GM21723 (cell line): ENCODE measurements at regions not wholly inside any gene's neighbourhood (a gene's known extent, or its start where the extent isn't known, plus 50 kb on each side); places are given as distances from the start of the nearest gene placed in this dataset.

Experiments
- ATAC-seq: cut with Tn5 transposase; IDR thresholded peaks from one replicate; pipeline ENCODE4 v1.9.1; 2021; ENCODE audit warnings: mild to moderate bottlenecking, moderate library complexity; ENCODE audit not compliant: unreplicated experiment

DNA sequence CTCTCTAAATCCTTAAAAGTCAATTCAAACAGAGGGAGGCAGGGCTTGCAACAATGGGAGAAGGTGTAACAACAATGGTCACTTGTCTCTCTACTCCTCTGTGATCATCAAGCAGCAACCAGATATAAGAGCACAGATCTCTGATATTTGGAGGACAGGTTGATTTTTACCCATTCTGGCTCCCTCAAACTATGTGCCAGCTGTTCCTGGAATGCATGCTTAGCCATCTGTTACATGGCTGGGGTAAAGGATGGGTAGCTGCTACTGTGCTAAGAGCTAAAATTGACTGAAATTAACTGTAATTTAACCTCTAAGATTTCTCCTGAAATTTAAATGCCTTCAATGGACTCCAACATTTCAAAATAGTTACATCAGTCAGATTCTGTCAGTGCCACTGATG, 1459.9 kb downstream of the PCDH7 start:
- no peak for ATAC-seq

DNA sequence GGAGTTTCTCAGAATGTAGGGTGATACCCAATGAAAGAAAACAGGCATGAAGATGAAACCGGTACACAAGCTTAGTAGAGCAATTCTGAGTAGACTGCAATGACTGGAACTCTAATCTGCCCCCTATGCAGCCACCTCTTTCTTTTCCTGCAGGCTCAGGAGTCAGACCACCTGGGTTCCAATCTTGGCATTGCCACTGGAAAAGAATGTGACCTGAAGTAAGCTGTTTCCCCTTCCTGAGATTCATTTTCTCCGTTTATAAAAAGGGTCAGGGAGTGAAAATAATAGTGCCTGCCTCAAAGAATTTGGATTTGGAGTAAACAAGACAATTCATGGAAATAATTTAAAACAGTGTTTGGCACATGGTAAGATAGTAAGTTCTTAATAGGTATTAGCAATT, 1464.0 kb downstream of the PCDH7 start:
- ATAC-seq: no peak

DNA sequence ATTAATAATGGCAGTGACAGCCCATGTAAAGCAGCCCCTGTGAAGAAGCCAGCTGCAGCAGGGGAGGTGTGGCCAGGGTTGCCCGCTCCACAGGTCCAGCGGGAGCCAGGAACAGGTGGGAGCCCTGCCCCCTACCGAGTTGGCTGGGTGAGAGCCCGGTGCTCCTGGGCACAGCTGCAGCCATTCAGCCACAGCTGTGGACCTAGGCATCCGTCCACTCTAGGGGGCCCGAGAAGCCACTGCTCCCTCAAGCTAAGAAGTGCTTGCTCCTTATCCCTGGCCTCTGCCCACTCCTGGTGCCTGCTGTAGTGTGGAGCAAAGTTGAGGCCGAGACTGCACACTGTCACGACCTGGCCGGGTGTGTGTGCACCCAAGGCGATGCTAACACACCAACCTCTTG, 1469.0 kb downstream of the PCDH7 start:
- ATAC-seq: no peak

GRCh38 chr4:32189788-32190187, 1469.6 kb downstream of the PCDH7 start:
- no peak for ATAC-seq

GRCh38 chr4:32191961-32192360, 1471.8 kb downstream of the PCDH7 start:
- no peak for ATAC-seq

DNA sequence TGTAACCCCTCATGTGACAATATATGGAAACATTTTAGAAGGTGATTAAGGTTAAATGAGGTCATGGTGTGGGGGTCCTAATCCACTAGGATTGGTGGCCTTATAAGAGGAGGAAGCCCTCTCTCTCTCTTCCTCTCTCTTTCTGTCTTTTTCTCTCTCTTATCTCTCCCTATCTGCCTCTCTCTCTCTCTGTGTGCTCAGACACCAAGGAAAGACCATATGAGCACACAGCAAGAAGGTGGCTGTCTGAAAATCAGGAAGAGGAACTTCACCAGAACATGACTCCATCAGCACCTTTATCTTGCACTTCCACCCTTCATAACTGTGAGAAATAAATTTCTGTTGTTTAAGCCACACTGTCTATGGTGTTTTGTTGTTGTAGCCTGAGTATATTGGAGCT, 1472.2 kb downstream of the PCDH7 start:
- ATAC-seq: no peak

- ATAC-seq: no peak
These were observed 1472.8 kb downstream of the PCDH7 start for GRCh38 chr4:32192991-32193390.

DNA sequence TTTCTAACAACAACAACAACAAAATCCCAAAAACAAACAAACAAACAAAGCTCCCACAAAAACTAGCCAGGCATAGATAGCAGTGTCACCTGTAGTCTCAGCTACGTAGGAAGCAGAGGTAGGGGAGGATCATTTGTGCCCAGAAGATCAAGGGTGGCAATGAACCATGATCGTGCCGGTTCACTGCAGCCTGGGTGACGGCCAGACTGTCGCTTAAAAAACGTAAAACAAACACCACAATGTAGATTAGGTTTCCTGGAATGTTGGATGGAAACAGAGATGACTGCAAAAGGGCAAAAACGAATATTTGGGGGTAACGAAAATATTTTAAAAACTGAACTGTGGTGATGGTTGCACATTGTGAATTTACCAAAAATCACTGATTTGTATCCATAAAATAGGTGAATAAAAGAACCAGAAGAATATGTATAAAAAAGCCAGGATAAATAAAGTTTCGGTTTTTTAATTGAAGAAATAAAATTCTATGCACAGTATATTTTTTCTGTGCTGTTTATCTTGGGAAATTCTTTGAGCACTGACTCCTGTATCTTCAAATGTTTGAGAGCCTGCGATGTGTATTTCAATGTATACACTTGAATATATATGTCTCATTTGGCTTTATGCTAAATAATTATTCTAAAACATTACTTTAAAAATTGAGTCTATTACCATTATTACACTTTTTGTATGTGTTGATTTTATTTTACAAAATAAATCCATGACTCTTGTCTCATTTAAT, 1477.0 kb downstream of the PCDH7 start:
- no peak for ATAC-seq

DNA sequence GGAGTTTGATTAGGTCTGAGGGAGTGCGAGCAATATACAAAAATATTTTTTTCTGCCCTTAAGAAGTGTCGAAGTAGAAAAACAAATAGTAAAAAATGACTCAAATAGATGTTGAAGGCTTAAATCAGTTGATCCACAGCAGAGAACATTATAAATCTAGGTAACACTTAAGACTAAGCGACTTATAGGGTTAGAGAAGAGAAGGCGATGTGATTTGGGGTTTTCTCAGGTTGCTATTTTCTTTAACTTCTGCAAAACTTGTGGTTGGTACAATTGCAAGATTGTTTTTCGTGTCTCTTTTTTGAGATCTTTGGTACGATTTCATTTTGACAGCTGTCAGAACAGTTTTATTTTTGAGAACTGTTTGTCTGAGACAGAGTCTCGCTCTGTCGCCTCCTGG, 1479.5 kb downstream of the PCDH7 start:
- no peak for ATAC-seq

DNA sequence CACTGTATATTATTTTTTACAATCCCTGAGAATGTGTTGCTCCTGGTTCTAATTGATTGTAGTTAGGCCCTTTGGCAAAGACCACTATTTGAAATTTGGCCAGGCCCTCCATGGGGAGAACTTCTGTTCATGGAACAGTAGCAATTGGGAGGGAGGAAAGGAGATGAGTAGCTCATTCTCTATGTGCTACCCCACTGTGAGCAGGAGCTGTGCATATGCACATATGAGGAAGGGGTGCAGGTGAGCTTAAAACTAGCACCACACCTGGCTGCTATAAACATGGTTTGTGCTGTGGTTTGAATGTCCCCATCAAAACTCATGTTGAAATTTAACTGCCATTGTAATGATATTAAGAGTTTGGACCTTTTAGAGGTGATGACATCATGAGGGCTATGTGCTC, 1483.2 kb downstream of the PCDH7 start:
- no peak for ATAC-seq

- no peak for ATAC-seq
These were observed 1486.6 kb downstream of the PCDH7 start for GRCh38 chr4:32206756-32207155.

GRCh38 chr4:32207456-32207855, 1487.3 kb downstream of the PCDH7 start:
- ATAC-seq: no peak

DNA sequence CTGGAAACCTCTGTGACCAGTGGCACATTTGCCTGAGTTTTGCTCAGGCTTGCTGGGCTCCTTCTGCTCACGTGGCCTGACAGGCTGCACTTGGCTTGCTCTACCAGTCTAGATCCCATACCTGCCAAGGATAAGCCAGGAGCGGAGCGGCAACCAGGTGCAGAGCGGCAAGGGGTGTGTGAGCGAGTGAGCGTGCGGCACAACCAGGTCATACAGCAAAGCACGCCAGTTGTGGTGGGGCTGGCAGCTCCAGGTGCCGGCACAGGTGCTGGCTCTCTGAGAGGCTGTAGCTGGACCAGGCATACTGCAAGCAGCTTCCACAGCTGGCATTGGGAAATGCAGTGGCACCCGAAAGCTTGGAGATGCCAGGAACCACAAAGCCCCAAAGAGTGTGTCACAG, 1495.1 kb downstream of the PCDH7 start:
- no peak for ATAC-seq

DNA sequence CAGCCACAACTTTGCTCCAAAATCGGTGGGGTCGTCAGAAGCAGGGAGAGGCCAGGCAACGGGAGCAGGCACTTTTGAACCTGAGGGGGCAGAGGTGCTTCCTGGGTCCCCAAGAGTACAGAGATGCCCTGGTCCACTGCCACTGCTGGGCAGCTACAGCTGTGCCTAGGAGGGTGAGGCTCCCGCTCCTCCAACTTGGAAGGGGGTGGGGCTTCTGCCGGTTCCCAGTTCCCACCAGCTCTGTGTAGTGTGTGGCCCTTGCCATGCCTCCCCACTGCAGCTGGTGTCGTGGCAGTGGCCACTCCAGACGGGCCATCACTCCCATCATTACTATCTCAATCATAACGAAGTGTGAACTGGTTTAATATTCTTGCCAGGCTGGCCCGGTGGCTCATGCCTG, 1496.3 kb downstream of the PCDH7 start:
- no peak for ATAC-seq

DNA sequence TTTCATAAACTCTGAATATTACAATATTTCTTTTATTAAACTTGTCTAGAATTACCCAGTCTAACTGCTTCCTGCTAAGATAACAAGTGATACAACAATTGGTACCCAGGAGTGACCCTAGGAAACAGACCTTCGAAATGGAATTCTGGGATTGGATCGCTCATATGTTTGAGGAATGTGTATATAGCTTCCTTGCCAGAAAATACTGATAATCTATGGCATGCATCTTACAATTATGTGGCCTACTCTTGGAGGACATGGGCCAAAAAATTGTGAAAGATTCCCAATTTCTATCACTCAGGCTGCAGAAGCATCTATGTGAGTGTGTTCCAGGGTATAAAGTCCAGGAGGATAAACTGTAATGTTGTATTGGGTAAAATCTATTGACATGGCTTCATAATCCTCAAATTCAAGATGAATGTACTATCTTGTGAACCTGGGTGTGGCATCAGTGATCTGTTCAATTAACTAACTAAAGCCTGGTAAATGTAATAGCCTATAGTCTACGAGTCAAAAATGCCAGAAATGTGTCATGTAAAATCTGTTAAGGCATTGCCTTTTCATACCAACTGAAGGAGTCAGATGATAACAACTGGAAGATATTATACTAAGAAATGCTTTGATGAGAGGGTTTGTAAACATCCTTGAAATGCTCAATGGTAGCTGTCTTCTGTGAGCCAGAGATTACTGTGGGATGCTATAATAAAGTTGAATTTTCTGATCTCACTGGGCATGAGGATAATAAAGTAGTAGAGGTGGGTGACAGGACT, 1499.3 kb downstream of the PCDH7 start:
- ATAC-seq: no peak

DNA sequence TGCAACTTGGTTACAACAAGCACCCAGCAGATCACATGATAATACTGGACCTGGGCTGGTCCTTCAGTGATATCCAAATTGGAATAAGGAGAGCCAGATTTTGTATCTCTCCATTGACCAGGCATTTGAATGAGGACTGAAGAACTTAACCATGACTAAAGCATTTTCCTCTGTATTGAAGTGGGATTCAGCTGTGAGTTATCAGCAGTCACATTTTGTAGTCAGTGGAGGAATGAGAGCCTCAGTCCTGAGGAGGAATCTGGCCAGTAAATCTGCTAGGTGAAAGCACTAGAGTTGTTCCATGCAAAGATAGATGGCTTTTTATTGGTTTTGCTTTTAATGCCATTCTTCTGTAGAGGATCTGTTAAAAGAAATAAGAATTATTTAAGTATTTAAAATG, 1506.0 kb downstream of the PCDH7 start:
- ATAC-seq: no peak

- no peak for ATAC-seq
These were observed 1506.6 kb downstream of the PCDH7 start for GRCh38 chr4:32226733-32227132.

- no peak for ATAC-seq
These were observed 1523.8 kb downstream of the PCDH7 start for GRCh38 chr4:32243926-32244325.

GRCh38 chr4:32249040-32249439, 1528.9 kb downstream of the PCDH7 start:
- ATAC-seq: no peak

- ATAC-seq: no peak
These were observed 1531.0 kb downstream of the PCDH7 start for GRCh38 chr4:32251126-32251525.

- no peak for ATAC-seq
These were observed 1531.8 kb downstream of the PCDH7 start for GRCh38 chr4:32251926-32252325.

GRCh38 chr4:32254216-32254615, 1534.0 kb downstream of the PCDH7 start:
- no peak for ATAC-seq

DNA sequence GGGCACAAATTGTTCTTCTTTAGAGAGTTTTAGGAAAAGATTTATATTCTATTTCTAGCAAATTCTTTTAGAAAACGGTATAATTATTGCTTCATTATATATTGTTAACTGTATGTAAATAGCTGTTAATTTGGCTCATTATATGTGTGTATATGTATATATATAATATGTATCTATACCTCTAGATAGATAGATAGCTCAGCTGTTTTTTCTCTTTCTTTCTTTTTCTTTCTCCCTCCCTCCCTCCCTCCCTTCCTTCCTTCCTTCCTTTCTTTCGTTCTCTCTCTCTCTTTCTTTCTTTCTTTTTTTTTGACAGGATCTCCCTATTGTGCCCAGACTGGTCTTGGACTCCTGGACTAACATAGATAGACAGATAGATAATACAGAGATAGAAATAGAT, 1538.8 kb downstream of the PCDH7 start:
- ATAC-seq: no peak
